AG08395 (cell line): ENCODE measurements at regions not wholly inside any gene's neighbourhood (a gene's known extent, or its start where the extent isn't known, plus 50 kb on each side); places are given as distances from the start of the nearest gene placed in this dataset.
"Not testable (repeated sequence)": the region's sequence is repeated elsewhere in the genome, so short reads cannot be mapped to it uniquely, and the experiment has no call there.

ENCODE experiments used
- DNase-seq: peaks from one replicate; pipeline ENCODE4 v3.0.0; 2012; ENCODE audit warnings: mixed read lengths, low spot score

DNA sequence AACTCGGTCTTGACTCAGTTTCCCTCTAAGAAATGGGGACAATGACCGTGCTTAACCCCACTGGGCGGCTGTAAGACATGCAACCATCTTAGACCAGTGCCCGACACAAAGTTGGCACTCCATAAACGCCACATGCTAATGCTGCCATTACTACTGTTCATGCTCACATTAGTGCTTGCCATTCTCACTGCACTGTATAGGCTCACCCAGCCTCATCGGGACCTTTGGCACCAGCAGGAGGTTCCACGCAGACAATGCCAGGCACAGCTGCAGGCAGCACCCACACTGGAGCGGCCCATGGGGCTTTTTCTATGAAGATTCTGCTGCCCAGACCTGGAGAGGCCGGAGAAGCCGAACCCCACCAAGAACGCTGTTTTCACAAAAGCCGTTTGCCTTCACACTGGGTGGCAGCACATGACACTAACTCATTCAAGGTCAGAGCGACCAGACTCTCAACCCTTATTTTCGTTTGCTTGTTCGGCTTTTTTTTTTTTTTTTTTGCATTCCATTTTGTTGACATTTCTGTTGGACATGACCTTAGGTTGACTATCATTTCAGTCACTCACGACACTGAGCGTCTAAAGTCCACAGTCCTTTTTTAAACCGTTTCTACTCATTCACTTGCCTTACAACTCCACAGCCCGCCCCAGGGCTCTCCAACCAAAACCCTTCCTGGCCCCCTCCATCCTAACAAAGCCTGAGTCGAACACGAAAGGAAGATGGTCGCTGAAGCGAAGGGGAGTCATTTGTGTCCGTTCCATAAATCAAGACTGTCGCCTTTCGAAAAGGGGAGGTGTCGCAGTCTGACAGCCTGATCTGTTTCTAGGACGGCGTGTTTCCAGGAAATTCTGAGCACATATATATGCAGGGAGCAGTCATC, 124.4 kb upstream of the RNF32 start:
- no peak for DNase-seq

DNA sequence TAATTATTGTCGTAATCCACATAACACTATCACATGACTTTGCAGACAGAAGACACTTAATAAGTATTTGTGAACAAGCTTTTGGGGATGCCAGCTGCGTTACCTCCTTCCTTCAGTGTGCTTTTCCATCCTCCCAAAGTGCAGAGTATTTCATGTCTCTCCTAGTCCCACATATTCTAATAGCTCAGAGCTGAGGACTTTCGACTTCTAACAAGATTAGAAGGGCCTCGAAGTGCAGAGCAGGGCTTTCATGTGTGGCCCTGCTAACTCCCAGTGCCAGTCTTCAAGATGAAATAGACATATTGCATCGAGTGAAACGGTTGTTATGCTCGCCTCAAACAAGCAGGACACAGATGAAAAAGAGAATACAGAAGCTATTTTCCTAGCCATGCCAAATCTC, 125.7 kb upstream of the RNF32 start:
- DNase-seq = no peak

DNA sequence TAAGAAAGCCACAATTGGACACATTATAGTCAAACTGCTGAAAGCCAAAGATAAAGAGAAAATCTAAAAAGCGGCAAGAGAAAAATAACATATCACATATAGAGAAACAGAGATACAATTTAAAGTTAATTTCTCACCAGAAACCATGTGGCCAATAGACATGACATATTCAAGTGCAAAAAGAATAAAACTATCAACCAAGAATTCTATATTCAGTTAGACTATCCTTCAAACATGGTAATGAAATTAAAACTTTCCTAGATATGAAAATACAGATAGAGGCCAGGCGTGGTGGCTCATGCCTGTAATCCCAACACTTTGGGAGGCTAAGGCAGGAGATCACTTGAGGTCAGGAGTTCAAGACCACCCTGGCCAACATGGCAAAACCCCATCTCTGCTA, 129.1 kb upstream of the RNF32 start:
- no peak for DNase-seq

DNA sequence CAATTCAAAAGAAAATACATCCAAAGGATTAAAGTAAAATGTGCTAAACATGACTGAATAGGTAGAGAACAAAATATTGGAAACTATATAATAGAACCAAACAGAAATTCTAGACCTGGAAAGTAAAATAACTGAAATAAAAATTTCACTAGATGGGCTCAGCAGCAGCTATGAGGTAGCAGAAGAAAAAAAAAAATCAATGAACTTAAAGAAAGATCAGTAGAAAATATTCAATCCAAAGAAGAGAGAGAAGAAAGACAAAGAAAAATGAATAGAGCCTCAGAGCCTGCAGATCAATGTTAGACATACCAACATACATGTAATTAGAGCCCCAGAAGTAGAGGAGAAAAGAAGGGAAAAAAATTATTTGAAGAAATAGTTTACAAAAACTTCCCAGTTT, 129.6 kb upstream of the RNF32 start:
- no peak for DNase-seq

DNA sequence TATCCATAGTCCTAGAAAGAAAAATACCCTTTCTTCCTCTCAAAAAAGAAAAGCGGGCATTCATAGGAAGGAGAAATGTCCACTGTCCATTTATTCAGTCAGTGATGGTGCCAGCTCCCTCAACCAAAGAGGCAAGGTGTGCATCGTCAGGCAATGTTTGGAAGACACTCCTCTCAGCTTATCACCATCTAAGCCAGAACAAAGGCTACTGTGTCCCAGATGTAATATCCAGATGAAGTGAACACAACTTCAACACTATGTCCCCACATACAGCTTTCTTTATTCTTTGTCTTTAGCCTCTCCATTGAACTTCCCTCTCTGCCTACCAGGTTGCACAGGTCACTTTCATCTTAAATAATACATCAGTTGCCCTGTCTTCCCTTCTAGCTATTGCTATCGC, 131.4 kb upstream of the RNF32 start:
- DNase-seq = no peak

DNA sequence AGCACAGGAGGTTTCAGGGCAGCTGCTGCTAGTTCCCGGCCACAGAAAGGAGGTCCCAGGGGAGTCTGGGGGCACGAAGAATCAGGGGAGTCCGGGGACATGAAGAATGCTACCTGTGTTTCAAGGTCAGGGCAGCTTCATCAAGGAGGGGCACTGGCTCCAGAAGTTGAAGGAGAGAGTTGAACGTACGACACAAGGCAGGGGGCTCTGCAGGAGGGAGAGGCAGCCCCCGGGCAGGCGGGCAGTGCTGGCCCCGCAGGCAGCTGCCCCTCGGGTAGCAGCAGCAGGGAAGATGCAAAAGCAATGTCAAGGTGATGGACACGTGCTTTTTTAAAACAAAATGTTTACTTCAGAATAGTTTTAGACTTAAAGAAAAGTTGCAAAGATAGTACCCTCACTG, 134.7 kb upstream of the RNF32 start:
- DNase-seq = no peak

DNA sequence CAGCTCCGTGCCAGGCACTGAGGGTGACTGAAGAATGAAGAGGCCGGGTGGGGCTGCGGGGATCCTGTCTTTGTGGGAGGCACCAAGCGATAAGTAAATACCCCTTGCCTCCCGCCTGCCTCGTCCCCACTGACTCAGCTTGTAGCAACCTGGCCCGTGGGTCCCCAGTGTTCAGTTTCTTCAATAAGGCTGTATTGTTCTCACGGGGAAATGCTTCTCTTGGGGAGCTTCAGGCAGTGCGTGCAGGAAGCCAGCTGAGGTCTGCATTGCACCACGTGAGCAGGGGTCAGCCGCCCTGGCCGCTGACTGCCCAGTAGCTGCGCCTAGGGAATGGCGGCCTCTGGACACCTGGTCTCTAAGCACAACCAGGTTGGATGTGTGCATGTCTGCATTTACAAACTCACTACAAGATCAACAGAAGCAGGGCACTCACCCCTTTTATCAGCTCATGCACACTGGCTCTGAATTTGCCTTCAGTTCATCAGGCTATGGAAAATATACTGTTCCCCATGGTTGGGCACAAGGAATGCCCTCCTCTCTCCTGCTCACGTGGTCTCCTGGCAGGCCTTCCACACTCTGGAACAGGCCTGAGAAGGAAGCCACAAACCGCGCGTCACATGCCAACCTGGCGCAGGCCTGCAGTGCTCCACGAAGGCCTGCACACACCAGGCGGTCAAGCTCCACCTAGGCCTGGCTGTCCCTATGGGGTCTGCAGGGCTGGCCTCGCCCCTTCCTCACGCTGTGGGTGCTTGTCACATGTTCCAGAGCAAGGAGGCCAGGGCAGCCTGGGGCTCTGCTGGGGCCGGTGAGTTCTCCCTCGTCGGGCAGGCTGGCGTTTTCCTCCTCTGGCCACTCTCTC, 135.7 kb upstream of the RNF32 start:
- no peak for DNase-seq

DNA sequence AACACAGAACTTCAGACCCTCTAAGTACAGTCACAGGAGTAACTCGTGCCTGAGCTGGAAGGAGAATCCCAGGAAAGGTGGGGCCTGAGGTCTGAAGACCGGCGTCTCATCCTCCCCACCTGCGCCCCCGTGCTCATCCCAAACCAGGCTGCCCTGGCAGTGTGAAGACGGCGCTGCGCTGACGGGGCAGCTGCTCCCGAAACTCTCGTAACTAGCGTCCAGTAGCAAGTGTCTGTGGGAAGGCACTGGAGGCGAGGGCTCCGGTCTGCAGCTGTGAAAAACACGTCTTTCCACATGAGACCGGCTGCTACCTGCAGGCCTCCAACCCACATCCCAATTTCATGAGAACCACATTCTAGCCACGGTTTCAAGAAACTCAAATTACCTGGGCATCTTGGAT, 136.6 kb upstream of the RNF32 start:
- DNase-seq = no peak

DNA sequence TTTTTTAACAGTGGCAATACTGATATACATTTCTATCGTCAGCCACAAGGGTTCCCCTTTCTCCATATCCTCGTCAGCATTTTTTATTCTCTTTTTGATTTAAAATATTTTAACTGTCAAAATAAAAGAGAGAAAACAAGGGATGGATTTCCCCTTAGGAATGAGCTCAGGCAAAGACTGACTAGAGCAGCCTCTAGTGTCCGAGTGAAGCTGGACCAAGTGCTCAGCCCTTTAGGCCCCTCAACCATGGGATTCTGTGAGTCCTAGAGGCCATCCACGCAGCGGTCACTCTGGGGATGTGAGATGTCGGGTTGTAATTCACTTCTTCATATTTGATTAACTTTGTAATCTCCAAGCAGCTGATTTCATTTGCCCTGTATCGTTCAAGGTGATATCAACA, 137.4 kb upstream of the RNF32 start:
- no peak for DNase-seq

DNA sequence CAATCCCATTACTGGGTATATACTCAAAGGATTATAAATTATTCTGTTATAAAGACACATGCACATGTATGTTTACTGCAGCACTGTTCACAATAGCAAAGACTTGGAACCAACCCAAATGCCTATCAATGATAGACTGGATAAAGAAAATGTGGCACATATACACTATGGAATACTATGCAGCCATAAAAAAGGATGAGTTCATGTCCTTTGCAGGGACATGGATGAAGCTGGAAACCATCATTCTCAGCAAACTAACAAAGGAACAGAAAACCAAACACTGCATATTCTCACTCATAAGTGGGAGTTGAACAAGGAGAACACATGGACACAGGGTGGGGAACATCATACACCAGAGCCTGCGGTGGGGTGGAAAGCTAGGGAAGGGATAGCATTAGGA, 138.8 kb upstream of the RNF32 start:
- DNase-seq = not testable (repeated sequence)

DNA sequence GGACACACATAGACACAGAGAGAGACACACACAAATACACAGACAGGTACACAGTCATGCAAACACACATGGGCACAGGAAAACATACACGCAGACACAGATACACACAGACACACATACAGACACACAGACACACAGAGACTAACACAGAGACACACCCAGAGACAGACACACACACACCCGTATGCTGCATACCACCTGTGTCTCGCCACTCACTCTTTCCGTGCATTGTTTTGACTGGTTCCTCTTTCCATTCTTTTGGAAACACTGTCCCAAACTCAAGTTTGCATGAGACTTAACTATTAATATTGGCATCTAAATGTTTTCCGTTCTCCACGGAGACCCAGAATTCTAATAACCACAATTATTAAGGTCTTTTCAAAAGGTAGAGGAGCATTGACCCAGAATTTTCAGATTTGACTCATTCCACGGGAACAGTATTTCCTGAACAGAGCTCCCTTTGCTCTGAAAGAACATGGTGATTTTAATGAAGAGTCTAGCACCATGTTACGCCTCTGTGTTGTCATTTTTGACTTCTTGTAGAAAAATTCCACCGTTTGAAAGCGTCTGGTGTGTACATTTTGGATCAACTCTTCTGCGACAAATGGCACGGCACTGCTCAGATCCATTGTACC, 141.2 kb upstream of the RNF32 start:
- DNase-seq = no peak

DNA sequence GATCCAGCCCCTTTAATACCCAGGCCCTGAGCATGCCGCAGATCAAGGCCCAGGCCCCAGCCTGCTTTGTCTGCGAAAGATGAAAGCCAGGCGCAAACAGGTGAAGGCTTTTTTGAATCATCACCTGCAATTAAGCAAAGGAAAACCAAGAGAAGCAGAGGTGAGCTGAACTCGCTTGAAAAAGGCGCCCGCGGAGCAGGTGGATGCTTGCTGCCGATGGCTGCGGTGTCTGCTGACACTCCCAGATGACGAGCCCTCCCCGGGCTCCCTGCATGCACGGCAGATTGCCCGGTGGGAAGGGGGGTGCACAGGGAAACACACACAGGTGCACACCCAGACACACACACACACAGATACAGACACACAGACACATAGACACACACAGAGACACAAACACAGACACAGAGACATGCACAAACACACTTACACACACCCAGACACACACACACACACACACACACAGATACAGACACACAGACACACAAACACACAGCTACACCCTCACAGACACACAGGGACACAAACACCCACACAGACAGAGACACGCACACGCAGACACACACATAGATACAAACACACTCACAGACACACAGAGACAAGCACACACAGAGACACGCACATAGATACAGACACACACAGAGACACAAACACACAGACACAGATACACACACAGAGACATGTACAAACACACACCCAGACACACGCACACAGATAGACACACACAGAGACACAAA, 142.6 kb upstream of the RNF32 start:
- DNase-seq = no peak

DNA sequence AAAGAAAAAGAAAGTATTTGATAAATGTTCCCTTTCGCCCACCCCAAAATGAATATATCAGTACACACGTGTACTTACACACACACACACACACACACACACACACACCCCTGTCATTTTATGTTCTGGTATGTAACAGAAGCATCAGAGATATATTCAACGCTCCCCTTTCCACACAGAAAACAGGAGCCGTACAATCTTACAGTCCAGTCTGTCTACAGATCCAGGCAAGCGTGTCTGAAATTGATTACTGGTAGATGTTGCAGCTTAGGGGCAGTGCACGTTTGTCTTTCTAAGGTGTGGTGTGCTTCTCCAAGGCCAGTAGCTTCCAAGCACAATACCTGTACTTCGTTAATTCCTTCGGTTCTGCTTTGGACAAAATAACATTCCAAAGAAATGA, 143.7 kb upstream of the RNF32 start:
- DNase-seq = no peak

DNA sequence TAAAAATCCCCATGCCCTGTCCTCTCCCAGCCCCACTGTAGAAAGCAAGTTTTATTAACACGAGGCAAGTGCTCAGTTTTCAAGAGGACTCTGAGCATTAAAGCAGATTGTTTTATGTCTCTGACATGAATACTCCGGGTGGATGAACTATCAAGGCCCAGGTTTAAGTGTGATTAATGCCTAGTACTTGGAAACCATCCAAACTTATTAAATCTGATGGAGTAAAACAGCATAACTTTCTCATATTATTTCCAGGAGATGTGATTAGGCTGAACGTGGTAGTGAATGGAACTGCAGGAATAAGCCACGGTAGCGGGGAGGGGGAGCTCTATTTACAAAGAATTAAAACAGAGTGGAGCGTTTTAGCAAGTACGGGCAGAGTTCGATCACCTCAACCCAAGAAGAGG, 144.2 kb upstream of the RNF32 start:
- no peak for DNase-seq

DNA sequence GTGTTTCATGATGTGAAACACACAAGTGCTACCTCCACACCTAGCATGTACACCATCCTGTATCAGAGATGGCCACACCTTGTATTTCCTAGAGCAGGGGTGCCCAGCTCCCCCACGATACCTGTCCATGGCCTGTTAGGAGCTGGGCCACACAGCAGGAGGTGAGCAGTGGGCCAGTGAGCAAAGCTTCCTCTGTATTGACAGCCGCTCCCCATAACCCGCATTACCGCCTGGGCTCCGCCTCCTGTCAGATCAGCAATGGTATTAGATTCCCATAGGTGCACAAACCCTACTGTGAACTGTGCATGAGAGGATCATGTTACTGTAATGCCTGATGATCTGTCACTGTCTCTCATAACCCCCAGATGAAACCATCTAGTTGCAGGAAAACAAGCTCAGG, 145.6 kb upstream of the RNF32 start:
- DNase-seq = no peak

DNA sequence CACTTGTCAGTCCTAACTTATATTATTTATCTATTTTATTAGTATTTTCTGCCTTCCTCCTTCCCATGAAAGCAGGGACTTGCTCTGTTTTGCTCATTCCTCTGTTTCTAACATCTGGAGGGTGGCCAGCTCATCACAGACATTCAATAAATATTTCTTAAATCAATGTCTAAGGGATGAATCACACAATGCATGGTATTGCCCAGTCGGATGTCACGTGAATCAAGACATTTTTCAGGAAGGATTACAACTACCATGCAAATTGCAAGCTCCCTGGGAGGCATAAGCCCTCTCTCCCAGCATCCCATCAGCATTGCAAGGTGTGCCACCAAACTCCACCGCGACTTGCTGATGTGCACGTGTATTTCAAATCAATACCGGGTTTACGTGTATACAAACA, 146.6 kb upstream of the RNF32 start:
- DNase-seq = no peak

DNA sequence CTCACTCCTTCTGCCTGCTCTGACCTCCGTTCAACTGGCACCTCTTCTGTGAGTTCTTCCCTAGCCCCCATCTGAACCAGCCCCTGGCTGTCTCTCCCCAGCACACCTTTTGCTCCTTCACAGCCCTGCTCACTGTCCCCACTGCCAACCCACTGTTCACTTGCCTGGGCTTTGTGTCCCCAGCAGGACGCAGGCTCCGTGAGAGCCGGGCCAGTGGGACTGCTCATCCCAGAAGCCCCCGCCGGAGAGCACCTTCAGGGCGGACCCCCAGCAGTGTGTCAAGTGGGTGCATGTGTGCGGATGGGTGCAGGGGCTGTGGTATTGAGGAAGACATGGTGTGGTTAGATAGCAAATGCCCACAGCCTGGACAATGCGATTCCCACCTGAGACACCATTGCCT, 148.4 kb upstream of the RNF32 start:
- DNase-seq = no peak

DNA sequence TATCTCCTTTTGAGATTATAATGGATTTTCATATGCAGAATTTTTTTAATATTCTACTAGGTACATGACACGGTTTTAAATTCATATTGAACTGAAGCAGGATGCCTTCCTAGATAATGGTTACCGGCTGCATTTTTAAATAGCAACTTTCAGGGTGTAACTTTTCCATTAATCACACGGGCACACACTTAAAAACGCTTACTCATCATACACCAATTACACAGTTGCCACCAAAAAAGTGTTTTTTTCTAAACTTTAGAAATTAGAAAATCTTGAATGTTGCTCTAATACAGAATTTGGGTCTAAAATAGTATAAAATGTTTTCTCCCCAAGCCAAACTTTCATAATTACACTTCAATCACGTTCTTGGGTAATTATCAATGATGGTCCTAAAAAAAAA, 149.1 kb upstream of the RNF32 start:
- no peak for DNase-seq

DNA sequence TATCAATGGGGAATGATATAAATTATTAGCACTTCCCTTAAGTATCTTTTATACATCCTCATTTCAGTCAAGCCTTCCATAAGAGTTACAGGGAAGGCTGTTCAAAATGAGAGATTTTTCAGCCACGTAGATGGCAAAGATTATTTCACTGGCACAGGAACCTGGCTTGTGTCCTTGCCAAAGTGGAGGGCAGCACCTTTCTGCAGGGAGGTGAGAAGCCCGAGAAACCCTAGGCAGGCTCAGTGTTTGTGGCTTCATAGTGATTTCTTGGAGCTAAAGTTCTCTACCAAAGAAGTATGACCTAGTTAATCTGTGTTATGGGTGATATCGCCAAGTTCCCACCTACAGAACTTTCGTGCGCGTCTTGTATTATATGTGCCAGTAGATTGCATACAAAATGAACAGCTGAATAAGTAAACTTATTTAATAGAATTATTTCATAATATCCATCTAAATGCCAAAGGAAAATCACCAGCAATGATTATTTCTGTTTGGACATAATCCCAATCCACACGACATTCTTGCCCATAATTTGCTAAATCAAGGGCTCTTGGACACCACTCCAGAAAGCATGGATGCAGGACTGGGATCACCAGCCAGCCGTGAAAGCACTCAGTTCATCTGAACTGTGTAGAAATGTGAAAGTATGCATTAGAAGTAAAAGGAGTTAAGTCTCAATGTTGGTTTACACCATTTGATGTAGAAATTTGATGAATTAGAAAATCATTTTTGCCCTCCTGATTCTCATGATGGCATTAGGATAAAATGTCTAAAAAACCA, 150.4 kb upstream of the RNF32 start:
- DNase-seq = no peak

DNA sequence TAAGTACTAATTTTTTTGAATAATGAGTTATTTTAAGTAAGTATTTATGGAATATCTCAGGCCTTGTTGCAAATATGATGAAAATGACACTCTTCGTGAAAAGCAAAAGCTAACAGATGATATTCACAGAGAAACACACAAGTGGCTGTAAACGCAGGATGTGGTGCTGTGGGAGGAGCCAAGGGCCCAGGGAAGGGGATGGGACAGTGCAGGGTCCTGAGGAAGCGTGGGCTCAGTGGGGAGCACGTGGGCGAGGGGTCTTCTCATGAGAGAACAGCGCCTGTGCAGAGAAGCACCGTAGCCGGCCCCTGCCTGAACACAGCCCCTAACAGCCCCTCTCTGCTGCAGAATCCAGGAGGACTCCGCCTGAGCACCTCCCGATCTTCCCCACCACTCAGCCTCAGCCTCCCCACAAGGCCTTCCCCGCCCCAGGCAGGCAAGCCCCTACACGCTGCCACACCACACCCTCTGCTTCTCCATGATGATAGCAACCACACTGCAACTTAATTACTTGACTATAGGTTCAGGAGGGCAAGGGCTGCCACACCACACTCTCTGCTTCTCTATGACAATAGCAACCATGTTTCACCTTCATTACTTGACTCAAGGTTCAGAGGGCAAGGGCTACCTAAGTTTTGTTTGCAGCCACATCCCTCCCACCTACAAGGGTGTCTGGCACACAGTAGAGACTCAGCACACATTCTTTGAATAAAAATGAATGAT, 152.6 kb upstream of the RNF32 start:
- no peak for DNase-seq

DNA sequence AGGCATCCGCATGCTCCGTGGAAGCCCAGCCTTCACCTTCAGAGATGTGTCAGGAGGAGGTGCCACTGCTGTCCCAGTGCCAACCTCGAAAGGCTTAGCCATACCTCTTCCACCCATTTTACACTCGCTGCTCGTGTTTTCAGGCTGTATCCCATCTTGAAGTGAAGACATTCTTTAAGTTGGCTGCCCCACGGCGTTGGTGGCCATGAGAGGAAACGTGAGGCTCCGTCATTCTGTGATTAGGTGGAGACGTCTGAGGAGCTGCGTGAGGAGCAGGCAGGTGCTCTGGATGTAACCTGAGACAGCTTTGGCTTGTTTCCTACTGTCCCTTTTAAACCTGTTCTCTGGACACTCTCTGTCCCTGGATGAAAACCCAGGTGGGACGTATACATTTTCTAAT, 159.9 kb upstream of the RNF32 start:
- DNase-seq = no peak
